ENCODE measurements at regions not wholly inside any gene's neighbourhood (a gene's known extent, or its start where the extent isn't known, plus 50 kb on each side); places are given as distances from the start of the nearest gene placed in this dataset.
A peak's percentile ranks its signal among the peaks of the same experiment; 100 is the strongest.

DNA sequence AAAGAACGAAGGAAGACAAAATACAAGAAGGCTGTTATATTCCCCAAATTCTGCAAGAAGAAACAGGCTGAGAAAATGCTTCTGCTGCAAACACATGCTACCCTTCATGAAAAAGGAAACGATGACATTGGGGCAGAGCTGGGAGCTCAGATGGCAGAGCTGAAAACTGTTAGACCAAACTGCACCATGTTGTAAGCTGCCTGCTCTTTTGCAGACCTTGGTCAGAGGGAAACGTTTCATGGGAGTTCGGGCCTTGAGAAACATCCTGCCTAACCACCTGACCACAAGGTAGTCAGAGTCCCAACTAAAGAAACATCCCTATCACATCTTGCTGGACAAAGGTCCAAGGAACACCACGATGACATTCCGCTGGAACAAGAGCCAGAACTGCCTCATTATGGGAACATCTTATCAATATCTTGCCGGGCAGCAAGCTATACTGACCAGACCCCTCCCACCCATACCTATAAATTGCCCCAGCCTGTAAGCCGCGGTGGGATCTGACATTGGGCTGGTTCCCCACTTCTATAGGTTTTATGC lies 110.7 kb upstream of the CTSC start:
- DNase-seq (ENCODE audit: low spot score), result no peak

- DNase-seq (ENCODE audit: low spot score), result no peak
These were observed 109.7 kb upstream of the CTSC start for GRCh38 chr11:88447281-88447680.

DNA sequence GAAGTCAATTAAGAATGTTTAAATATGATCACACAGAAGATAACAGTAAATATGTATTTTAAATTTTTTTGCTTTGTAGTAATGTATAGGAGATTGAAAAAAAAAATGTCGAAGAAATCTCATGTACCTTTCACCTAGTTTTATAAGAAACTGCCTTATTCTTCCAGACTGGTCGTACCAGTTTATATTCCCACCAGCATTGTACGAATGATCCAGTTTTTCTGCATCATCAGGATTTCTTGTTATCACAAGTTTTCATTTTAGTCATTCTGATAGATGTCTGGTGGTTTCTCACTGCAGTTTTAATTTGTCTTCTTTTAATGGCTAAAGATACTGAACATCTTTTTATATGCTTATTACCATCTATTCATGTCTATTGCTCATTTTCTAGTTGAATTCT lies 101.8 kb upstream of the CTSC start:
- peak; percentile 25 for DNase-seq (ENCODE audit: low spot score)

GRCh38 chr11:88438721-88439120 lies 101.2 kb upstream of the CTSC start:
- DNase-seq (ENCODE audit: low spot score), result no peak

DNA sequence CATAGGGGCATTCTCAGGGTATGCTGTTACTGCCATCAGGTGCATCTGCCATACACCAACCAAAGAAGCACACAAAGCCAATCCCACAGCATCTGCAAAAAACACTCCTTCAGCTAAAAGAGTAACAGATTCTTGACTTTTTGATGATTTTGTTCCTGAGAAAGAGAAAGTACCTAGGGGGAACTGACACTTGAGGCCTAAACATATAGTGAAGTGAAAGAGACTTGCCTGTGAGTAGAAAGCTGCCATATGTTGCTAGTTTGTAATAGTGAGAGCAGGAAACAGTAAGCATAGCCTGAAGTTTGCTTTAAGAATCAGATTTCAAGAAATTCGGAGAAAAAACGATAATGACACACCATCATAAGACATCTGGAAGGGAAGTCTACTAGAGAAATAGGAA lies 97.9 kb upstream of the CTSC start:
- DNase-seq (ENCODE audit: low spot score), result no peak

DNA sequence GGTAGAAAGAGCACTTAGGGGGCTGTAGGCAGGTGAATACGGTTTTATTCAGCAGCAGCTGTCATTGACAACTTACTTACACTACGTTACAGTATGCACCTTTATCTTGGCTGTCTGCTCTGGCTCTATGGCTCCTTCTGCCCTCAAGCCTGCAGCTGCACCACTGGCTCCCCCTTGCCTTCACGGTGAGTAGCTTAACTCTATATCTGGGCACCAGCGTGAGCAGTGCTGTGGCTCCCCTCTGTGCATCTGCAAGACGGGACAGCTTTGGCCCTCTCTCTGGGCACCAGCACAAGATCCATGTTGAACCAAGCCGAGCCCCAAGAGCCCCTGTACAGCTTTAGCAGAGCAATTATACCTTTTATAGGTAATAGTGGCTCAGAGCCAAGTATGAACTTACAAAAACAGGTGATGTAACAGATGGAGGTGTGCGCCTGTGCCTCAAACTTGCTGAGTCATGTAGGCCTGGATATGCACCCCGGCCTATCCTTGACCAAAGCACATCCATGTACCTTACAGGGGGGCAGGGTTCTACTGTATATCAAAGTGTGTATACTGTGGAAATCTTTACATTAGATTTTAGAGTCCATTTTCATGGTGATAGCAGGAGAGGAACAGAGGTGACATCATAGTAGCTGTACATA lies 96.9 kb upstream of the CTSC start:
- DNase-seq (ENCODE audit: low spot score), result no peak

DNA sequence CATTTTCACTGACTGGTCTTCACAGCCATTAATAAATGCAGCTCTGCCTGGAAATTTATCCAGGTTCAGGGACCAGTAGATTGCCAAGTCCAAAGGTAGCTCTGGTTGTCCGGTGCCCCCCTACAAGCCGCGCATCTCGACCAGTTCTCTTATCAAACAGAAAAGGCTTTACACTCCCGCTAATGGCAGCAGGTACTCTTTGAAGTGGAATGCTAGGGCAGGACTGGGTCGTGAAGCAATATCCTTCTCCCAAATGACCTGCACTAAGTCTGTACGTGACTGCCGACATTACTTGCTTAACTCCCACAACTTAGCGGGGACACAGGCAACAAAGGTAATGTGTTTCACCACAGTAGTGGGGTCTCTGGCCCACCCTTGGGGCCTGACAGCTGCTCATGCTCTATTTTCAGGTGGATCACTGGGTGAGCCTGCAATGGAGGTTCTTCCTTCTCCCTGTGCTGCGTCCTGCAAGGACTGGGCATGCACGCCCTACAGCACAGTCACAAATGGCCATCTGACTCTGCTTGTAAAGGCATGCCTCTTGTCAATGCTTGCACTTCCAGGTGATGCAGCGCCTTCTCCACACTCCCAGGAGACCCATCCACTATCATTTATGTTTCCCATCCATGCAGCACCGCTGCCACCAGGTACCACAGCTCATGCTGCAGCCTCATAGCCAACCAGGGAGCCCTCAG lies 96.1 kb upstream of the CTSC start:
- no peak for DNase-seq (ENCODE audit: low spot score)

- DNase-seq (ENCODE audit: low spot score), result no peak
These were observed 94.3 kb upstream of the CTSC start for GRCh38 chr11:88431675-88432341.

DNA sequence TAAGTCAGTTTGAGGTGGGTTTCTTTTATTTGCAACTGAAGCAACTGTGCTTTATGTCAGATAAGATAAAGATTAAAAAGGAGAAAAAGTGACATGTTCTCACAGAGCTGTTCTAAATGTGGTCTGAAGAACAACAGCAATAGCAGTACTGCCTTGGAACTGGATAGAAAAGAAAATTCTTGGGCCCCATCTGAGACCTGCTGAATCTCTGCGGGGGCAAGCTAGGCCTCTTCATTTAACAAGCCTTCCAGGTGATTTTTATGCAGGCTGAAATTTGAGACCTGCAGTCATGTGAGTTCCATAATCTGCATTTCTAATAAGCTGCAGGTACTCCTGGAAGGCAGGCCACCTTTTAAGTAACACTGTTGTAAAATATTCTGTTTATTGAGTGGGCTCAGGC lies 91.4 kb upstream of the CTSC start:
- DNase-seq (ENCODE audit: low spot score), result no peak

DNA sequence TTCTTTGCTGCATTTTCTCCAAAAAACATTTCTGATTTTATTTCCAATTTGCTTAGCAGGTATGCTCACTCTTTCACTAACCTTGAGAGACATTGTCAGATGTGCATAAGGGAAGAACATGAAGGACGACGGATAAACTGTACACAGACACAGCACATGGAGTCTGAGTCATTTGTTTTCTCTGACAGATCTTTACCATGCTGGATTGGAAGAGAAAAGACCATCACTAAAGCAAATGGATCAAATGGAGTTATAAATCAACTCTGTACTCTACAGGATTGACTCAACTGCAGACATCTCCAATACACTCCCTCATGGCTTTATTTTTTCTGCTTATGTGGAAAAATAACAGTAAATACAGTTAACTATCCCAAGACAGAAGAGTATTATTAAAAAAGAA lies 90.2 kb upstream of the CTSC start:
- DNase-seq (ENCODE audit: low spot score), result no peak

DNA sequence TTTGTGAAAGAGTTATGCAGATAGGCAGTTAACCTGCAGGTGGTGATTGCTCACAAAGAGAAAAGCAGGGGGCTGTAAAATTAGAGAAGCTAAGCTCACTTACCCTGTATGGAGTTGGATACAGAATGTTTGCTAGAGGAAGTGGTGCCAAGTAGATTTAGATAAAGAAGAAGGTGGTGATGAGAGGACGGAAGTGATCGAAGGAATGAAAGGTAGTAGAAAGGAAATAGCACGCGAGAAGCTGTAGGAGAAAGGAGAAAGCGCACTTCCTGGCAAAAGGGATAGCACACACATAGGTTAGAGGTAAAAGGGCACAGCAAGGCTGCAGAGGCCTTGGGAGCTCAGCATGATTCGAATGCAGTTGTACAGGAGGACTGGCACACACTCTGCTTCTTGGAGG lies 87.3 kb upstream of the CTSC start:
- no peak for DNase-seq (ENCODE audit: low spot score)

DNA sequence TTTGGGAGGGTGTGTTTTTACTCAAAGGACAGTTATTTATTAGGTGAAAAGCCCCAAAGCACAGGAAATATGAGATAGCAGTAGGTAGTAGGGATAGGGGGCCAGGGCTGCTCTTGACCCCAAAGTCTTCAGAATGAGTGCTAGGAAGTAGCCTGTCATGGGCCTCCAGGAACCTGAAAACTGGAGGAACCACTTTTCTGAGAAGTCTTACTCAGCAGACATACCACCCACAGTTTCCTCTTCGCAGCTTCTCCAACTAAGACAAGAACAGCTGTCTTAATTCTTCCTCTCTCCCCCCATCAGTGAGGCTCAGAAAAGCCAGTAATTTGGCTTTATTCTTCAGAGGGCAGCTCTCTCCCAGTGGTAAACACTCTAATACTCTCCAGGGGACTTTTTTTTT lies 84.0 kb upstream of the CTSC start:
- peak; percentile 73 for DNase-seq (ENCODE audit: low spot score)

DNA sequence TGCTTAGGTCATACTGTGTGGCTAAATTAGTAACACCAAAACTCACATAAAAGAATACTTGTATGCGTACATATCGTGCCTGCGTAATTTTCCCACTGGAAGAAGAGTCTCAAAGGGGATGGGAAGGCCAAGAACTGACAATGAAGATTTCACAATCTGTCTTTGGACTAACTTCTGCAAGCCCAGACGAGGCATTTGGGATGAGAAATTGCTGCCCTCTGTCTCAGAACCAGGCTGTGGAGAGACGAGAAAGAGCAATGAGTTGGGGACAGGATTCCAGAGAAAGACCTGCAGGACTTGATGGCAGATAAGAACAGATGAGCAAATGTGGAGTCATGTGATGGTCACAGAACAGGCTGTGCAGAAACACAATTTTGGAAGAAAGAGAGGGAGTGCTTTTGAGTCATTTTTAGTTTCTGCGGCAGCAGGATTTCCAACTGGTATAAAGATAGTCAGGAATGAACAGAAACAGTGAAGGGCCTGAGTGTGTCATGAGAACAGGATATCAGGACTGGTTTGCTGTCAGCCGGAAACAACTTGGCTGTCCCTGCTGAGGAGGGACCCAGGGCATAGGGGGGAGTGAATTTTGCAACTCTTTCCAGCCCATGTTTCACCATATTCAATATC lies 82.7 kb upstream of the CTSC start:
- DNase-seq (ENCODE audit: low spot score), result peak; percentile 39

DNA sequence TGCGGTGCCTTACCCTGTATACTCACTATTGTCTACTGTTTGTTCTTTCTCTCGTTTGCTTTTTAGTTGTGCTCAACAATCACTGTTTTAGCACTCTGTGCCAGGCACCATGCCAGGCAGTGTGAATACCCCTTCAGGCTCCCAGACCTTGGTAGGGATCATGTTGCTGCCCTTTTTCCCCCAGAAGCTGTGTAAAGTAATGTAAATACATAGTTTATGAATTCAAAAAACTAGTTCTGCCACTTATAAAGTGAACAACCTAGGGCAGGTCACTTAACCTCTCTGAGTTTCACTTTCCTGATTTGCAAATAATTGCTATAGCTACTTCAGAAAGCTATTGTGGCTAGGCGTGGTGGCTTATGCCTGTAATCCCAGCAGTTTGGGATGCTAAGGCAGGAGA lies 81.0 kb upstream of the CTSC start:
- no peak for DNase-seq (ENCODE audit: low spot score)

- no peak for DNase-seq (ENCODE audit: low spot score)
These were observed 78.0 kb upstream of the CTSC start for GRCh38 chr11:88415495-88415894.

DNA sequence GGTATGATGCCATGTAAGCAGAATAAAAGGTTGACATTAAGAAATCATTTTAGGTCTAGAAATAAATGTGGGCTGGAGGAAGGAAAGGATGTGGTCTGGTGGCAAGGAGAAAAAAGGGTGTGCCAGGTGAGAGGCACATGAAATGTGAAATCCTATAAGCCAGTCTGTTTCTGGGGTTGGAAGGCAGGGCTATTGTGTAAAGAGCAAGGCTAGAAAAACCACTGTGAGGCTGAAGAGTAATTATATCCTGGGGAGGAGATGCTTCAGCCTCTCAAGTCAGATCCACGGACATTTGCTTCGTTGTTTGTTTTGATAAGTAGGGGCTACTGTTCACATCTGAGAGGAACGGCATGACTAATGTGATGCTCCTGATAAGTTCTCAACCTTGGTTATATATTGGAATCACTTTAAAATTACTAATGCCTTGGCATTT lies 77.5 kb upstream of the CTSC start:
- DNase-seq (ENCODE audit: low spot score), result no peak

DNA sequence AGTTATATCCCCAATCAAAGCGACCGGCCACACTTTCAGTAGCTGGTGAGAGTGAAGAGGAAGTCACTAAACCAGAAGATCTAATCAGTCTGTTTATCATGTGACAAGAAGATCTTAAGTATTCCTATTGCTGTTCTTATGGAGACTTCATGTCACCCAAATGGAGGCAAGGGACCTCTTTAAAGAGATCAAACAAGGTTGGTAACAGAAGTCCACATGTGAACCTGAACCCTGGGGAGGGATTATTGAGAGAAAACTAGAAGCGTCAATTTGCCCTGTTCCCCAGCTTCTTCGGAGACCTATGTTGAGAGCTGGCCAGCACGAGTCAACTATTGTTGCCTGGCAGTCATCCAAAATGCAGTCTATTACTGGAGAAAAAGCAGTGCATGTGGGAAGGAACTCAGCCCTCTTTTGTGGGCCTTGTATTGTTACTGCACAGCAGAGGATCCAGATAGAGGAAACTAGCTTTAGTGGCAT lies 76.9 kb upstream of the CTSC start:
- DNase-seq (ENCODE audit: low spot score), result peak; percentile 75

- DNase-seq (ENCODE audit: low spot score), result no peak
These were observed 73.7 kb upstream of the CTSC start for GRCh38 chr11:88411265-88411664.

DNA sequence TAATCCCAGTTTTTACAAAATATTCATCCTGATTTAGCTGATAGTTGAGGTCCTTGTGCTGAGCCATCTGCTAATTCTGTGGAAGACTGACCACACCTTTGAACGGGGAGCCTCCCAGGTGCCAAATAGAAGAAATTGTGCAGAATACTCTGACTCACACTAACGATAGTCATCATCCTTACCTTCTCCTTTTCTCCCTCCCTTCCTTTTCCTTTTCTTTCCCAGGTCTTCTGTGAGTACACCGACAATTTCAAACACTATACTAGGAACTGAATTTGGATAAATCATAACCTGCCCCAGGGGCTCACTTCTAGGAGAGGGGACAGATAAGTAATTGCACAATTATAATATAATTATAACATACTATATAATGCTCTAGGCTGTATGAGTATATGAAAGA lies 73.1 kb upstream of the CTSC start:
- no peak for DNase-seq (ENCODE audit: low spot score)

- no peak for DNase-seq (ENCODE audit: low spot score)
These were observed 72.5 kb upstream of the CTSC start for GRCh38 chr11:88410056-88410455.

DNA sequence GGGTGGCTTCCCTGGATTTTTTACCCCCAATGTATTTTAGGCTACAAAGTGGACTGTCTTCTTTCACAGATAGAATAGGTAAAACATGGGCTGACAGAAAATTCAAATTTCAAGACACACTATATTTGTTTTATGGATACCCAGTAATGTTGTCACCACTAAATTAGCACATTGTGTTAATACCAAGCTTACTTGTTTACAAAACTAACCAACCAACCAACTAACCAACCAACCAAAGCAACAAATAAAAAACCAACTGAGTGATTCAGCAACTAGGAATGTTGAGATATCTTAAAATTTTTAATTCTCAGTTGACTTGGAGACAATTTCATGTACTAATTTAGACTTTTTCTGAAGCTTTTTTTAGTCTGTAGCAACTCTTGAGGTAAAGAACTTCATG lies 69.3 kb upstream of the CTSC start:
- no peak for DNase-seq (ENCODE audit: low spot score)

- no peak for DNase-seq (ENCODE audit: low spot score)
These were observed 68.3 kb upstream of the CTSC start for GRCh38 chr11:88405853-88406252.
